Upper lobe of left lung (tissue), 4 donors: ENCODE measurements at regions not wholly inside any gene's neighbourhood (a gene's known extent, or its start where the extent isn't known, plus 50 kb on each side); places are given as distances from the start of the nearest gene placed in this dataset.

Experiments used
- CTCF ChIP-seq, 6 experiments: fragments of 450-650 bp in 4 of 6; fragments of 200-600 bp in 2 of 6; sonication (generic) in 2 of 6; IDR thresholded peaks; one replicate each; pipeline ENCODE4 v1.5.1; 2016 to 2019; ENCODE audit warnings: antibody characterized with exemption in 6 of 6
- EP300 ChIP-seq, 4 donors: sonication (generic); formaldehyde crosslinking; IDR thresholded peaks; one replicate each; pipeline ENCODE4 v1.5.1; 2017; ENCODE audit warnings: antibody characterized with exemption in 4 of 4, control low read depth in 2 of 4
- POLR2A ChIP-seq, 4 donors: fragments of 450-650 bp; IDR thresholded peaks; one replicate each; pipeline ENCODE4 v1.5.1; 2016 to 2017; ENCODE audit warnings: antibody characterized with exemption in 4 of 4, mild to moderate bottlenecking in 2 of 4
- POLR2AphosphoS5 ChIP-seq, 2 donors: sonication (generic); formaldehyde crosslinking; IDR thresholded peaks; one replicate each; pipeline ENCODE4 v1.5.1; 2017; ENCODE audit warnings: antibody characterized with exemption in 2 of 2

- TF ChIP-seq POLR2A (IDR thresholded peaks at IDR 0.05) (no peak), CTCF (IDR thresholded peaks at IDR 0.05) (no peak), EP300 (IDR thresholded peaks at IDR 0.05) (no peak), POLR2AphosphoS5 (IDR thresholded peaks at IDR 0.05) (no peak)
Observed at GRCh38 chr3:104676241-104676640, 690.5 kb upstream of the ALCAM start.
